Upper lobe of right lung (tissue), 1 donor: ENCODE measurements at regions not wholly inside any gene's neighbourhood (a gene's known extent, or its start where the extent isn't known, plus 50 kb on each side); places are given as distances from the start of the nearest gene placed in this dataset.
"Not testable (repeated sequence)": the region's sequence is repeated elsewhere in the genome, so short reads cannot be mapped to it uniquely, and the experiment has no call there.

Source experiments
- ATAC-seq: fragments of 200-7000 bp; cut with Tn5 transposase; one replicate; pipeline ENCODE4 v1.9.1; 2020; ENCODE audit warnings: mild to moderate bottlenecking, moderate library complexity
- DNase-seq: peaks from one replicate; pipeline ENCODE4 v3.0.0-alpha.2; 2020
- H3K27ac ChIP-seq: fragments of 200-600 bp; one replicate; pipeline ENCODE4 v1.8.0; 2022
- H3K27me3 ChIP-seq: fragments of 200-600 bp; one replicate; pipeline ENCODE4 v1.8.0; 2022; ENCODE audit warnings: mild to moderate bottlenecking
- H3K36me3 ChIP-seq: fragments of 200-600 bp; one replicate; pipeline ENCODE4 v1.8.0; 2022
- H3K4me1 ChIP-seq: fragments of 200-600 bp; one replicate; pipeline ENCODE4 v1.8.0; 2022
- H3K4me3 ChIP-seq: fragments of 200-600 bp; one replicate; pipeline ENCODE4 v1.8.0; 2022; ENCODE audit warnings: mild to moderate bottlenecking
- H3K9me3 ChIP-seq: fragments of 200-600 bp; one replicate; pipeline ENCODE4 v1.8.0; 2022
- intact Hi-C: fragments of 100-400 bp; cut with DNase I; formaldehyde crosslinking; loops from one replicate; pipeline ENCODE4 v1.11.0; 2022
- TF ChIP-seq, protein P1 (sequence below): fragments of 200-600 bp; IDR thresholded peaks from one replicate; pipeline ENCODE4 v1.8.0; 2022; ENCODE audit warnings: antibody characterized with exemption
- donor health status: DM: no; HTN: yes; CAD: no; lungs with severe emphysema.

DNA sequence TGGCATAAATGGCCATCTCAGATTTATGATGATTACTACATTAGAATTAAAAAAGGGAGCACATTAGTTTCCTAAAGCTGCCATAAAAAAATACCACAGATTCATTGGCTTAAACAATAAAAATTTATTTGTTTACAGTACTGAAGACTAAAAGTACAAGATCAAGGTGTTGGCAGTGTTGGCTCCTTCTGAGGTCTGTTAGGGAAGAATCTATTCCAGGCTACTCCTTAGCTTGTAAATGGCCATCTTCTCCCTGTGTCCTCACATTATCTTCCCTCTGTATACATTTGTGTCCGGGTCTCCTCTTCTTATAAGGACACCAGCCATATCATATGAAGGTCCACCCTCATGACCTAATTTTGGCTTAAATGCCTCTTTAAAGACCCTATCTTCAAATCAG, 341.0 kb downstream of the SLC7A11 start:
- H3K27ac ChIP-seq: no peak overlapping the region
- no peaks in the 10 kb centered on the region for H3K27me3 ChIP-seq
- H3K4me3 ChIP-seq: no peak overlapping the region
- ATAC-seq: no peak
- TF ChIP-seq, protein P1, sequence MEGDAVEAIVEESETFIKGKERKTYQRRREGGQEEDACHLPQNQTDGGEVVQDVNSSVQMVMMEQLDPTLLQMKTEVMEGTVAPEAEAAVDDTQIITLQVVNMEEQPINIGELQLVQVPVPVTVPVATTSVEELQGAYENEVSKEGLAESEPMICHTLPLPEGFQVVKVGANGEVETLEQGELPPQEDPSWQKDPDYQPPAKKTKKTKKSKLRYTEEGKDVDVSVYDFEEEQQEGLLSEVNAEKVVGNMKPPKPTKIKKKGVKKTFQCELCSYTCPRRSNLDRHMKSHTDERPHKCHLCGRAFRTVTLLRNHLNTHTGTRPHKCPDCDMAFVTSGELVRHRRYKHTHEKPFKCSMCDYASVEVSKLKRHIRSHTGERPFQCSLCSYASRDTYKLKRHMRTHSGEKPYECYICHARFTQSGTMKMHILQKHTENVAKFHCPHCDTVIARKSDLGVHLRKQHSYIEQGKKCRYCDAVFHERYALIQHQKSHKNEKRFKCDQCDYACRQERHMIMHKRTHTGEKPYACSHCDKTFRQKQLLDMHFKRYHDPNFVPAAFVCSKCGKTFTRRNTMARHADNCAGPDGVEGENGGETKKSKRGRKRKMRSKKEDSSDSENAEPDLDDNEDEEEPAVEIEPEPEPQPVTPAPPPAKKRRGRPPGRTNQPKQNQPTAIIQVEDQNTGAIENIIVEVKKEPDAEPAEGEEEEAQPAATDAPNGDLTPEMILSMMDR: no peak
- no peaks in the 10 kb centered on the region for H3K9me3 ChIP-seq
- no peaks in the 10 kb centered on the region for H3K36me3 ChIP-seq
- no peaks in the 10 kb centered on the region for H3K4me1 ChIP-seq
- intact Hi-C loops: no loop called here
- no peak for DNase-seq

DNA sequence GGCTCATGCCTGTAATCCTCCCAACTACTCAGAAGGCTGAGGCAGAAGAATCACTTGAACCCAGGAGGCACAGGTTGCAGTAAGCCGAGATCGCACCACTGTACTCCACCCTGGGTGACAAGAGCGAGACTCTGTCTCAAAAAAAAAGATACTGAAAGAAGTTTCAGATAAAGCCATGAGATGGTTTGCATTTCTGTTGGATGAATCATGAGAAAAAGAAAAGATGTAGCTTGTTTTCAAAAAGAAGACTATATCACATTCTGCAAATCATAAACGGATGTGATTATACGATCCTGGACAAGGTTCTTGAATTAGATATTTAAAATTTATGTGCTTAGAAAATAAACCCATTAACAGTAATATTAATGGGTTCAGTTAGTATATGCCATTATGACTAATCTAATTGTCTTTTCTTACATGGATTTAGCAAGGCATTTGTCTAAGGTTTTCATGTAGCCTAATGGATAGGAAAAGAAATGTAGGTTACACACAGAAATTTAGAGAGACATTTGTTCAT, 345.9 kb downstream of the SLC7A11 start:
- no peaks in the 10 kb centered on the region for H3K4me1 ChIP-seq
- no peaks in the 10 kb centered on the region for H3K27me3 ChIP-seq
- no peaks in the 10 kb centered on the region for H3K36me3 ChIP-seq
- no peak overlapping the region for H3K27ac ChIP-seq
- H3K9me3 ChIP-seq: no peaks in the 10 kb centered on the region
- TF ChIP-seq, protein P1: no peak
- ATAC-seq (no peak), DNase-seq (no peak)
- no peak overlapping the region for H3K4me3 ChIP-seq
- intact Hi-C loops: no loop called here

DNA sequence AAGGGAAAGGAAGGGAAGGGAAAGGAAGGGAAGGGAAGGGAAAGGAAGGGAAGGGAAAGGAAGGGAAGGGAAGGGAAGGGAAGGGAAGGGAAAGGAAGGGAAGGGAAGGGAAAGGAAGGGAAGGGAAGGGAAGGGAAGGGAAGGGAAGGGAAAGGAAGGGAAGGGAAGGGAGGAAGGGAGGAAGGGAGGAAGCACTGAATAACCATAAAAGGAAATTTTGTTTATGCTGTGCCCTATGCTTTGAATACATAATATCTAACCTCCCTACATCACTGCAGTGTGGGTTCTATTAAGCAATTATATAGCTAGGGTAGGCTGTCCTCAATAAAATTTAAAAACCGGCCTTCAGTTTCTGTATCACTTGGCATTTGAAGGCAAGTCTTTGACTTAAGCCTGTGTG, 346.6 kb downstream of the SLC7A11 start:
- H3K4me3 ChIP-seq, H3K9me3 ChIP-seq, H3K27me3 ChIP-seq, H3K27ac ChIP-seq, intact Hi-C loops, H3K36me3 ChIP-seq, ATAC-seq, H3K4me1 ChIP-seq, DNase-seq: not testable (repeated sequence)

DNA sequence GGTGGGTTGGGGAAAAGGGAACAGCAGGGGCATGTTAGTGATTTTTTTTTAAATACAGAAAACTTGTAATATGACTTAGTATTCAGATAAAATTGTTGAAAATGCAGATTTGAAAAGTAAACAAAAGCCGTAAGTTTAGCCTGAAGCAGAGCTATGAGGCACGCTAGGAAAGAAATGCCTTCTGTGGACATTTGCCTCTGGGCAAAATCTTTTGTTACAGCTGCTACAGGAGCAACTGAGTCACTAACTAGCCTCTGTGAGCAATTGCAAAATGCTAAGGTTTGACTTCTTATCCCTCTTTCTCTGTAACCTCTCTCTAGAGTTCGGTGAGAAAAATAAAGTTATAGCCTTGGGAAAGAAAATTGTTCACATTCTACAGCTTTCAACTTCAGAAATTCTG, 350.0 kb downstream of the SLC7A11 start:
- Histone ChIP-seq H3K4me1 (no peaks in the 10 kb centered on the region), H3K27me3 (no peaks in the 10 kb centered on the region), H3K36me3 (no peaks in the 10 kb centered on the region), H3K27ac (no peak overlapping the region), H3K9me3 (no peaks in the 10 kb centered on the region), H3K4me3 (no peak overlapping the region)
- TF ChIP-seq, protein P1: no peak
- DNase-seq: no peak
- ATAC-seq: no peak
- intact Hi-C loops: no loop called here

DNA sequence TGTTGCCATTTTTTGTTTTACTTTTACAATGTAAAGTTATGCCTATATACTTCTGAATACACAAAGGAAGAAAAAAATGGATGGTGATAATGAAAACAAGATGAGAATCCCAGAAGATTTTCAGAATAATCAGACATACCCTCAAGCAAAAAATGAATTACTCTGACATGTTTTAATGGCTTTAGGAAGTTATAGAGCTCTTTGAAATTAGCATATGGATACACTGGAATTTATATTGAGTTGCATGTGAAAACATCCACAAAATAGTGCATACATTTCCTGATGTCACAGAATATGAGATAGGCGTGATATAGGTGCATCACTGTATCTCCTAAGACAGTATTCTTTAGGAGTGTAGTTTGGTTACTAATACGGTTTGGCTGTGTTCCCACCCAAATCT, 351.3 kb downstream of the SLC7A11 start:
- TF ChIP-seq, protein P1: no peak
- intact Hi-C loops: no loop called here
- no peaks in the 10 kb centered on the region for H3K9me3 ChIP-seq

DNA sequence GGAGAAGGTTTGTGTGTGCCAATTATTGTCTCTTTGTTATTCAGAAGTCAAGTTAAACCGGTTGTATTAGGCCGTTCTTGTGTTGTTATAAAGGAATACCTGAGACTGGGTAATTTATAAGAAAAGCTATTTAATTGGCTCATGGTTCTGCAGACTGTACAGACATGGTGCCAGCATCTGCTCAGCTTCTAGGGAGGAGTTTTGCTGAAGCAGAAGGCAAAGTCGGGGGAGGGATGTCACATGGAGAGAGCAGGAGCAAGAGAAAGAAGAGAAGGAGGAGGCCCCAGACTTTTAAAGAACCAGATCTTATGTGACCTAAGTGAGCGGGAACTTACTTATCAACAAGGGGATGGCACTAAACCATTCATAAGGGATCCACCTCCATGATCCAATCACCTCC, 349.3 kb upstream of the PCDH18 start:
- TF ChIP-seq, protein P1: no peak
- H3K4me3 ChIP-seq: no peak overlapping the region
- H3K36me3 ChIP-seq: no peaks in the 10 kb centered on the region
- DNase-seq (no peak), ATAC-seq (no peak)
- H3K4me1 ChIP-seq: no peaks in the 10 kb centered on the region
- no peak overlapping the region for H3K27ac ChIP-seq
- H3K27me3 ChIP-seq: no peaks in the 10 kb centered on the region
- H3K9me3 ChIP-seq: no peaks in the 10 kb centered on the region
- intact Hi-C loops: no loop called here

More for the DNA sequence above, 351.3 kb downstream of the SLC7A11 start:
- H3K36me3 ChIP-seq: no peaks in the 10 kb centered on the region
- no peak overlapping the region for H3K27ac ChIP-seq
- no peaks in the 10 kb centered on the region for H3K4me1 ChIP-seq
- no peak overlapping the region for H3K4me3 ChIP-seq
- ATAC-seq (no peak), DNase-seq (no peak)
- H3K27me3 ChIP-seq: no peaks in the 10 kb centered on the region

DNA sequence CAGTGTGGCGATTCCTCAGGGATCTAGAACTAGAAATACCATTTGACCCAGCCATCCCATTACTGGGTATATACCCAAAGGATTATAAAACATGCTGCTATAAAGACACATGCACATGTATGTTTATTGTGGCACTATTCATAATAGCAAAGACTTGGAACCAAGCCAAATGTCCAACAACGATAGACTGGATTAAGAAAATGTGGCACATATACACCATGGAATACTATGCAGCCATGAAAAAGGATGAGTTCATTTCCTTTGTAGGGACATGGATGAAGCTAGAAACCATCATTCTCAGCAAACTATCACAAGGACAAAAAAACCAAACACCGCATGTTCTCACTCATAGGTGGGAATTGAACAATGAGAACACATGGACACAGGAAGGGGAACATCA, 335.8 kb upstream of the PCDH18 start:
- H3K27me3 ChIP-seq, ATAC-seq, intact Hi-C loops, H3K27ac ChIP-seq, H3K4me3 ChIP-seq, H3K9me3 ChIP-seq, DNase-seq, H3K4me1 ChIP-seq, H3K36me3 ChIP-seq: not testable (repeated sequence)
